H1 (cell line): ENCODE measurements at regions not wholly inside any gene's neighbourhood (a gene's known extent, or its start where the extent isn't known, plus 50 kb on each side); places are given as distances from the start of the nearest gene placed in this dataset.

Experiments
- FOSL1 ChIP-seq: IDR thresholded peaks from 2 replicates; pipeline ENCODE4 v1.6.1; 2011; ENCODE audit warnings: mild to moderate bottlenecking, low read depth, low read length, moderate library complexity; ENCODE audit not compliant: insufficient read depth
- HDAC6 ChIP-seq: IDR thresholded peaks from one replicate; pipeline ENCODE4 v1.7.1; 2012; ENCODE audit warnings: low read depth, mild to moderate bottlenecking, inconsistent platforms, low read length, moderate library complexity
- NRF1 ChIP-seq: IDR thresholded peaks from 2 replicates; pipeline ENCODE4 v1.6.1; 2011; ENCODE audit warnings: mild to moderate bottlenecking, low read depth, low read length, improper control_type of control experiment
- RNF2 ChIP-seq: fragments of 200-900, 300-1000 bp; sonication (generic); IDR thresholded peaks from 2 replicates; pipeline ENCODE4 v1.7.1; 2016; ENCODE audit warnings: borderline replicate concordance, low read depth, mild to moderate bottlenecking, antibody characterized with exemption, low read length; ENCODE audit not compliant: poor library complexity, severe bottlenecking; ENCODE audit errors: missing control alignments
- SP4 ChIP-seq: IDR thresholded peaks from 2 replicates; pipeline ENCODE4 v1.6.1; 2012; ENCODE audit warnings: low read length, inconsistent platforms
- SRF ChIP-seq: IDR thresholded peaks from 2 replicates; pipeline ENCODE4 v1.6.1; 2011; ENCODE audit warnings: mild to moderate bottlenecking, low read depth, low read length, moderate library complexity
- TCF12 ChIP-seq: IDR thresholded peaks from 2 replicates; pipeline ENCODE4 v1.6.1; 2011; ENCODE audit warnings: low read depth, mild to moderate bottlenecking, low read length
- TF ChIP-seq, protein P1 (sequence below): fragments of 300-600 bp; sonication (generic); IDR thresholded peaks from 2 replicates; pipeline ENCODE4 v1.7.1; 2012; ENCODE audit warnings: low read length, moderate library complexity, mild to moderate bottlenecking, inconsistent platforms; ENCODE audit not compliant: insufficient replicate concordance
- TF ChIP-seq, protein P2 (sequence below): IDR thresholded peaks from 2 replicates; pipeline ENCODE4 v1.6.1; 2011; ENCODE audit warnings: low read length, improper control_type of control experiment

DNA sequence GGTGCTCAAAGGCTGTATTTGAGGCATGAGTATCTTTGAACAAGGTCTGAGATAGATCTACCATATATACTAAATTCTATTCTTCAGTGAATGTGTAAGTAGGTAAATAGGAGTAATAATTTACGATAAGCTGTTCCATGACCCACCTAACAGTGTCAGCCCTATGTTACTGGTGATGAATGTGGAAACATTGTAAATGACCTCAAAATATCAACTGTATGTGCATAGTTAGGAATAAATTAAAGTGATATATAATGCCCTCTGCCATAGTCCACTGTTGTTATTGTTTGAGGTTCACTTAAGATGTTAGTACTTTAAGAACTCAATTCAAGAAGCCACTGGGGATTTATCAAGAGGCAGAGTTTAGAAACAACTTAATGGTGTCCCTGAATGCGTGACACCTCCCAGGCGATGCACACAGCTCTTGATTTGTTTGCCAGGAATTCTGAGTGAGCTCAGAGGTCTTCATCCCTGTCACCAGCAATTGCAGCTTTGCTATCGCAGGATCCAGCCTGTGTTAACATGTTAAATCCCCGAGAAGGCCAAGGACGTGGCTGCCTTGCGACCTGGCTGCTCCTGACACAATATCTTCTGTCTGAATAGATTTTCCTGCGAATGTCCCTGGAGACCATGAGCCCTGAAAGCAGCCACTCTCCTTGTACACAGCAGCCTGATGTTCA is 104.9 kb downstream of the KLF6 start (continued):
- TF ChIP-seq, protein P1, sequence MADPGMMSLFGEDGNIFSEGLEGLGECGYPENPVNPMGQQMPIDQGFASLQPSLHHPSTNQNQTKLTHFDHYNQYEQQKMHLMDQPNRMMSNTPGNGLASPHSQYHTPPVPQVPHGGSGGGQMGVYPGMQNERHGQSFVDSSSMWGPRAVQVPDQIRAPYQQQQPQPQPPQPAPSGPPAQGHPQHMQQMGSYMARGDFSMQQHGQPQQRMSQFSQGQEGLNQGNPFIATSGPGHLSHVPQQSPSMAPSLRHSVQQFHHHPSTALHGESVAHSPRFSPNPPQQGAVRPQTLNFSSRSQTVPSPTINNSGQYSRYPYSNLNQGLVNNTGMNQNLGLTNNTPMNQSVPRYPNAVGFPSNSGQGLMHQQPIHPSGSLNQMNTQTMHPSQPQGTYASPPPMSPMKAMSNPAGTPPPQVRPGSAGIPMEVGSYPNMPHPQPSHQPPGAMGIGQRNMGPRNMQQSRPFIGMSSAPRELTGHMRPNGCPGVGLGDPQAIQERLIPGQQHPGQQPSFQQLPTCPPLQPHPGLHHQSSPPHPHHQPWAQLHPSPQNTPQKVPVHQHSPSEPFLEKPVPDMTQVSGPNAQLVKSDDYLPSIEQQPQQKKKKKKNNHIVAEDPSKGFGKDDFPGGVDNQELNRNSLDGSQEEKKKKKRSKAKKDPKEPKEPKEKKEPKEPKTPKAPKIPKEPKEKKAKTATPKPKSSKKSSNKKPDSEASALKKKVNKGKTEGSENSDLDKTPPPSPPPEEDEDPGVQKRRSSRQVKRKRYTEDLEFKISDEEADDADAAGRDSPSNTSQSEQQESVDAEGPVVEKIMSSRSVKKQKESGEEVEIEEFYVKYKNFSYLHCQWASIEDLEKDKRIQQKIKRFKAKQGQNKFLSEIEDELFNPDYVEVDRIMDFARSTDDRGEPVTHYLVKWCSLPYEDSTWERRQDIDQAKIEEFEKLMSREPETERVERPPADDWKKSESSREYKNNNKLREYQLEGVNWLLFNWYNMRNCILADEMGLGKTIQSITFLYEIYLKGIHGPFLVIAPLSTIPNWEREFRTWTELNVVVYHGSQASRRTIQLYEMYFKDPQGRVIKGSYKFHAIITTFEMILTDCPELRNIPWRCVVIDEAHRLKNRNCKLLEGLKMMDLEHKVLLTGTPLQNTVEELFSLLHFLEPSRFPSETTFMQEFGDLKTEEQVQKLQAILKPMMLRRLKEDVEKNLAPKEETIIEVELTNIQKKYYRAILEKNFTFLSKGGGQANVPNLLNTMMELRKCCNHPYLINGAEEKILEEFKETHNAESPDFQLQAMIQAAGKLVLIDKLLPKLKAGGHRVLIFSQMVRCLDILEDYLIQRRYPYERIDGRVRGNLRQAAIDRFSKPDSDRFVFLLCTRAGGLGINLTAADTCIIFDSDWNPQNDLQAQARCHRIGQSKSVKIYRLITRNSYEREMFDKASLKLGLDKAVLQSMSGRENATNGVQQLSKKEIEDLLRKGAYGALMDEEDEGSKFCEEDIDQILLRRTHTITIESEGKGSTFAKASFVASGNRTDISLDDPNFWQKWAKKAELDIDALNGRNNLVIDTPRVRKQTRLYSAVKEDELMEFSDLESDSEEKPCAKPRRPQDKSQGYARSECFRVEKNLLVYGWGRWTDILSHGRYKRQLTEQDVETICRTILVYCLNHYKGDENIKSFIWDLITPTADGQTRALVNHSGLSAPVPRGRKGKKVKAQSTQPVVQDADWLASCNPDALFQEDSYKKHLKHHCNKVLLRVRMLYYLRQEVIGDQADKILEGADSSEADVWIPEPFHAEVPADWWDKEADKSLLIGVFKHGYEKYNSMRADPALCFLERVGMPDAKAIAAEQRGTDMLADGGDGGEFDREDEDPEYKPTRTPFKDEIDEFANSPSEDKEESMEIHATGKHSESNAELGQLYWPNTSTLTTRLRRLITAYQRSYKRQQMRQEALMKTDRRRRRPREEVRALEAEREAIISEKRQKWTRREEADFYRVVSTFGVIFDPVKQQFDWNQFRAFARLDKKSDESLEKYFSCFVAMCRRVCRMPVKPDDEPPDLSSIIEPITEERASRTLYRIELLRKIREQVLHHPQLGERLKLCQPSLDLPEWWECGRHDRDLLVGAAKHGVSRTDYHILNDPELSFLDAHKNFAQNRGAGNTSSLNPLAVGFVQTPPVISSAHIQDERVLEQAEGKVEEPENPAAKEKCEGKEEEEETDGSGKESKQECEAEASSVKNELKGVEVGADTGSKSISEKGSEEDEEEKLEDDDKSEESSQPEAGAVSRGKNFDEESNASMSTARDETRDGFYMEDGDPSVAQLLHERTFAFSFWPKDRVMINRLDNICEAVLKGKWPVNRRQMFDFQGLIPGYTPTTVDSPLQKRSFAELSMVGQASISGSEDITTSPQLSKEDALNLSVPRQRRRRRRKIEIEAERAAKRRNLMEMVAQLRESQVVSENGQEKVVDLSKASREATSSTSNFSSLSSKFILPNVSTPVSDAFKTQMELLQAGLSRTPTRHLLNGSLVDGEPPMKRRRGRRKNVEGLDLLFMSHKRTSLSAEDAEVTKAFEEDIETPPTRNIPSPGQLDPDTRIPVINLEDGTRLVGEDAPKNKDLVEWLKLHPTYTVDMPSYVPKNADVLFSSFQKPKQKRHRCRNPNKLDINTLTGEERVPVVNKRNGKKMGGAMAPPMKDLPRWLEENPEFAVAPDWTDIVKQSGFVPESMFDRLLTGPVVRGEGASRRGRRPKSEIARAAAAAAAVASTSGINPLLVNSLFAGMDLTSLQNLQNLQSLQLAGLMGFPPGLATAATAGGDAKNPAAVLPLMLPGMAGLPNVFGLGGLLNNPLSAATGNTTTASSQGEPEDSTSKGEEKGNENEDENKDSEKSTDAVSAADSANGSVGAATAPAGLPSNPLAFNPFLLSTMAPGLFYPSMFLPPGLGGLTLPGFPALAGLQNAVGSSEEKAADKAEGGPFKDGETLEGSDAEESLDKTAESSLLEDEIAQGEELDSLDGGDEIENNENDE, result no peak
- TF ChIP-seq RNF2 (no peak), HDAC6 (no peak), NRF1 (no peak), TCF12 (no peak), FOSL1 (no peak), SP4 (no peak), SRF (no peak)
- TF ChIP-seq, protein P2, sequence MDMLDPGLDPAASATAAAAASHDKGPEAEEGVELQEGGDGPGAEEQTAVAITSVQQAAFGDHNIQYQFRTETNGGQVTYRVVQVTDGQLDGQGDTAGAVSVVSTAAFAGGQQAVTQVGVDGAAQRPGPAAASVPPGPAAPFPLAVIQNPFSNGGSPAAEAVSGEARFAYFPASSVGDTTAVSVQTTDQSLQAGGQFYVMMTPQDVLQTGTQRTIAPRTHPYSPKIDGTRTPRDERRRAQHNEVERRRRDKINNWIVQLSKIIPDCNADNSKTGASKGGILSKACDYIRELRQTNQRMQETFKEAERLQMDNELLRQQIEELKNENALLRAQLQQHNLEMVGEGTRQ, result no peak
